ENCODE measurements at regions not wholly inside any gene's neighbourhood (a gene's known extent, or its start where the extent isn't known, plus 50 kb on each side); places are given as distances from the start of the nearest gene placed in this dataset.
"Not testable (repeated sequence)": the region's sequence is repeated elsewhere in the genome, so short reads cannot be mapped to it uniquely, and the experiment has no call there.

- ChIA-PET CTCF (no interaction called here), POLR2A (no interaction called here)
- Histone ChIP-seq H3K79me2 (ENCODE audit: control insufficient read depth, insufficient read depth, low read length) (no peaks in the 10 kb centered on the region), H3K9ac (ENCODE audit: low read length) (no peak overlapping the region), H3K36me3 (replicated peaks in 1 of 2; ENCODE audit: control extremely low read depth in 1 of 2, control insufficient read depth in 1 of 2, extremely low read depth in 1 of 2, insufficient read depth in 2 of 2, low read length in 1 of 2) (no peaks in the 10 kb centered on the region), H4K20me1 (ENCODE audit: control insufficient read depth, insufficient read depth, low read length, poor library complexity, severe bottlenecking) (no peaks in the 10 kb centered on the region), H3K27ac (ENCODE audit: low read length in 2 of 2) (no peak overlapping the region), H3K27me3 (replicated peaks in 1 of 4; ENCODE audit: control extremely low read depth in 1 of 4, control insufficient read depth in 3 of 4, insufficient read depth in 4 of 4, low read length in 3 of 4) (no peaks in the 10 kb centered on the region), H3K9me3 (ENCODE audit: control extremely low read depth in 1 of 3, control insufficient read depth in 2 of 3, insufficient read depth in 1 of 3, low read length in 2 of 3) (no peaks in the 10 kb centered on the region), H2AFZ (ENCODE audit: insufficient read depth, low read depth, low read length, poor library complexity, severe bottlenecking) (no peak overlapping the region), H3K4me3 (ENCODE audit: control extremely low read depth in 1 of 5, extremely low read depth in 1 of 5, insufficient read depth in 1 of 5, low read depth in 2 of 5, low read length in 4 of 5) (no peak overlapping the region), H3K4me1 (ENCODE audit: control insufficient read depth in 2 of 2, insufficient read depth in 2 of 2, low read length in 2 of 2) (peaks cover 0 to 2% of the 10 kb centered on the region in 2 donors), H3K4me2 (replicated peaks; ENCODE audit: low read depth, low read length, poor library complexity, severe bottlenecking) (no peak overlapping the region)
- intact Hi-C loops (cut with micrococcal nuclease), result no loop called here
- ATAC-seq (ENCODE audit: low read depth) (no peak), DNase-seq (no peak)
- H3K27ac Mint-ChIP-seq, result no peak overlapping the region
- TF ChIP-seq CTCF (IDR thresholded peaks at IDR 0.05) (no peak), EZH2 (IDR thresholded peaks at IDR 0.05; ENCODE audit: borderline replicate concordance, insufficient read depth, low read depth, low read length, poor library complexity, severe bottlenecking) (no peak)
- H3K27me3 Mint-ChIP-seq, result peaks cover 4% of the 10 kb centered on the region
- peaks cover 1% of the 10 kb centered on the region for H3K4me1 Mint-ChIP-seq
- no peaks in the 10 kb centered on the region for H3K9me3 Mint-ChIP-seq (ENCODE audit: insufficient read depth)
- 100% methylated on average over 2 of the region's 5 CpGs for WGBS (ENCODE audit: insufficient coverage)
- H3K4me3 Mint-ChIP-seq, result no peak overlapping the region
These were observed 608.5 kb downstream of the TMEM121 start for GRCh38 chr14:106134886-106135285.

GRCh38 chr14:106141242-106142220, 615.1 kb downstream of the TMEM121 start:
- Histone ChIP-seq H3K9me3 (ENCODE audit: control extremely low read depth in 1 of 3, control insufficient read depth in 2 of 3, insufficient read depth in 1 of 3, low read length in 2 of 3) (no peaks in the 10 kb centered on the region), H3K9ac (ENCODE audit: low read length) (no peak overlapping the region), H4K20me1 (ENCODE audit: control insufficient read depth, insufficient read depth, low read length, poor library complexity, severe bottlenecking) (no peaks in the 10 kb centered on the region), H3K36me3 (replicated peaks in 1 of 2; ENCODE audit: control extremely low read depth in 1 of 2, control insufficient read depth in 1 of 2, extremely low read depth in 1 of 2, insufficient read depth in 2 of 2, low read length in 1 of 2) (no peaks in the 10 kb centered on the region), H3K27me3 (replicated peaks in 1 of 4; ENCODE audit: control extremely low read depth in 1 of 4, control insufficient read depth in 3 of 4, insufficient read depth in 4 of 4, low read length in 3 of 4) (no peaks in the 10 kb centered on the region), H3K4me1 (ENCODE audit: control insufficient read depth in 2 of 2, insufficient read depth in 2 of 2, low read length in 2 of 2) (no peaks in the 10 kb centered on the region), H3K27ac (ENCODE audit: low read length in 2 of 2) (no peak overlapping the region), H3K4me2 (replicated peaks; ENCODE audit: low read depth, low read length, poor library complexity, severe bottlenecking) (no peak overlapping the region), H3K4me3 (ENCODE audit: control extremely low read depth in 1 of 5, extremely low read depth in 1 of 5, insufficient read depth in 1 of 5, low read depth in 2 of 5, low read length in 4 of 5) (no peak overlapping the region), H2AFZ (ENCODE audit: insufficient read depth, low read depth, low read length, poor library complexity, severe bottlenecking) (no peak overlapping the region), H3K79me2 (ENCODE audit: control insufficient read depth, insufficient read depth, low read length) (no peaks in the 10 kb centered on the region)
- Mint-ChIP-seq H3K27me3 (no peaks in the 10 kb centered on the region), H3K4me3 (no peak overlapping the region), H3K27ac (peak overlapping the region; percentile 68), H3K4me1 (no peaks in the 10 kb centered on the region), H3K9me3 (ENCODE audit: insufficient read depth) (no peaks in the 10 kb centered on the region)
- POLR2A ChIA-PET, result interaction anchor here (0.7 kb wide), 1 partner anchor 669 kb away, joined by 3 read pairs; no protein-coding TSS in a partner anchor
- CTCF ChIA-PET, result interaction anchor here (1.4 kb wide), 1 partner anchor 11 kb away, joined by 3 read pairs; no protein-coding TSS in a partner anchor
- 78% methylated on average over 8 of the region's 18 CpGs for WGBS (ENCODE audit: insufficient coverage)
- ATAC-seq (ENCODE audit: low read depth) (no peak), DNase-seq (peak; percentile 49)
- no peak for TF ChIP-seq CTCF (IDR thresholded peaks at IDR 0.05)
- TF ChIP-seq EZH2 (IDR thresholded peaks at IDR 0.05; ENCODE audit: borderline replicate concordance, insufficient read depth, low read depth, low read length, poor library complexity, severe bottlenecking), result no peak
- intact Hi-C loops (cut with micrococcal nuclease), result no loop called here

DNA sequence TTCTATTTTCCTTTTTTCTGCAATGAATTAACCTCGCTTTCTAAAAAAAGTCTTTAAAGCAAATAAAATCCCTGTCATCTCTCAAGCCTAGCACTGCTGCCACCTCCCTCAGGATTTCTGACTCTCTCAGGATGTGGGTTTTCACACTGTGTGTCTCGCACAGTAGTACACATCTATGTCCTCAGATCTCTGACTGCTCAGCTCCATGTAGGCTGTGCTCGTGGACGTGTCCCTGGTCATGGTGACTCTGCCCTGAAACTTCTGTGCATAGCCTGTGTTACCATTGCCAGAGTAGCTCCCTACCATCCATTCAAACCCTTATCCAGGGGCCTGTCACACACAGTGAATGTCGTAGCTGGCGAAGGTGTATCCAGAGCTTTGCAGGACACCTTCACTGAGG, 619.3 kb downstream of the TMEM121 start:
- H3K79me2 ChIP-seq (ENCODE audit: control insufficient read depth, insufficient read depth, low read length); H3K9me3 ChIP-seq (ENCODE audit: control extremely low read depth in 1 of 3, control insufficient read depth in 2 of 3, insufficient read depth in 1 of 3, low read length in 2 of 3); H4K20me1 ChIP-seq (ENCODE audit: control insufficient read depth, insufficient read depth, low read length, poor library complexity, severe bottlenecking); intact Hi-C loops (cut with micrococcal nuclease); H3K4me3 ChIP-seq (ENCODE audit: control extremely low read depth in 1 of 5, extremely low read depth in 1 of 5, insufficient read depth in 1 of 5, low read depth in 2 of 5, low read length in 4 of 5); ATAC-seq (ENCODE audit: low read depth); CTCF ChIA-PET; H3K27ac Mint-ChIP-seq; H3K4me3 Mint-ChIP-seq; H3K36me3 ChIP-seq (replicated peaks in 1 of 2; ENCODE audit: control extremely low read depth in 1 of 2, control insufficient read depth in 1 of 2, extremely low read depth in 1 of 2, insufficient read depth in 2 of 2, low read length in 1 of 2); H3K27ac ChIP-seq (ENCODE audit: low read length in 2 of 2); H3K9me3 Mint-ChIP-seq (ENCODE audit: insufficient read depth); POLR2A ChIA-PET; H3K4me2 ChIP-seq (replicated peaks; ENCODE audit: low read depth, low read length, poor library complexity, severe bottlenecking); H3K9ac ChIP-seq (ENCODE audit: low read length); H3K27me3 ChIP-seq (replicated peaks in 1 of 4; ENCODE audit: control extremely low read depth in 1 of 4, control insufficient read depth in 3 of 4, insufficient read depth in 4 of 4, low read length in 3 of 4); H3K4me1 Mint-ChIP-seq; H3K4me1 ChIP-seq (ENCODE audit: control insufficient read depth in 2 of 2, insufficient read depth in 2 of 2, low read length in 2 of 2); H3K27me3 Mint-ChIP-seq; DNase-seq; H2AFZ ChIP-seq (ENCODE audit: insufficient read depth, low read depth, low read length, poor library complexity, severe bottlenecking): not testable (repeated sequence)
- 57% methylated on average over 2 of the region's 6 CpGs for WGBS (ENCODE audit: insufficient coverage)
